GM18951 (cell line): ENCODE measurements at regions not wholly inside any gene's neighbourhood (a gene's known extent, or its start where the extent isn't known, plus 50 kb on each side); places are given as distances from the start of the nearest gene placed in this dataset.

Experiments used
- POLR2A ChIP-seq: IDR thresholded peaks from 4 replicates; pipeline ENCODE4 v1.6.1; 2011; ENCODE audit warnings: mild to moderate bottlenecking; ENCODE audit not compliant: insufficient read length, insufficient read depth; ENCODE audit errors: extremely low read depth
- in situ Hi-C: fragments of 300-500 bp; cut with MboI; formaldehyde crosslinking; loops from one replicate; pipeline ENCODE4 v1.12.0; 2022; ENCODE audit warnings: low sequenced_read_pairs, mixed read lengths, inconsistent platforms; ENCODE audit not compliant: unreplicated experiment

DNA sequence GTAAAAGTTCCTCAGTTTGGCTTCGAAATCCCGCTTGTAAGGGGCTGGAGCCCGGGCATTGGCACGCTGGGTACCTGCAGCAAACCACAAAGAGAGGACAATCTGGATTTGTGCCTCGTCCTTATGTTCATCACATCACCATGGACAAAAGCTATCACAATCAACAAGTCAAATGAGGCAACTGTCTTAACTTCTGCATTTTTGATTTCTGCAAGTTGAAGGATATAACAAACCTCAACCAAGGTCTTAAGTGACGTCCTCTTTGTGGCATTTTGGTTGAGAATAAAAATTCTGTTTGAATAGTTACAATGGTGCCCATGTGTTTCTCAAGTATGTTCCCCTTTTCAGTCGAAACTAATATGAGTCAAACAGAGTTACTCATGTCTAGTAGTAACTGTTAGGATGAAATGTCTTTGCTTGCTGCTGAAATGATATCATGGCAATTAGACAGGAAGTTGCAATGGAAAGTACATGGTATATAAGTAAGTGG, 70.8 kb upstream of the STK17B start:
- in situ Hi-C loops, result no loop called here
- TF ChIP-seq POLR2A, result no peak

DNA sequence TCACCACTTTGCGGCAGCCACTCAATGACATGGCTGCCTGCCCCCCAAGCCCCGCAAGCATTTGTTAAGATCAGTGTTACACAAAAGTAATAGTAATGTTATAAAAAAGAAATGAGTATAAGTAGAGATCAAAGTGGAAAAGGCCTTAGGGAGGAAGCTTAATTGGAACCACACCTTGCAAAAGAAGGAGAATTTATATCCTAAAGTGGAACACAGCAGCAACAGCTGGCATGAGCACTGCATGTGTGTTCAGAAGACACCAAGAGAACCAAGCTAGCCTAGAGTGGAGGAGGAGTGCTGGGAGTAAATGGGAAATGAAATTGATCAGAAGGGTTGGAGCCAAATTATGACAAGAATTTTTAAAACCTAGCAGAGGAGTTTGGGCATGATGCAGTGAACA, 73.1 kb upstream of the STK17B start:
- no peak for TF ChIP-seq POLR2A
- in situ Hi-C loops, result no loop called here

DNA sequence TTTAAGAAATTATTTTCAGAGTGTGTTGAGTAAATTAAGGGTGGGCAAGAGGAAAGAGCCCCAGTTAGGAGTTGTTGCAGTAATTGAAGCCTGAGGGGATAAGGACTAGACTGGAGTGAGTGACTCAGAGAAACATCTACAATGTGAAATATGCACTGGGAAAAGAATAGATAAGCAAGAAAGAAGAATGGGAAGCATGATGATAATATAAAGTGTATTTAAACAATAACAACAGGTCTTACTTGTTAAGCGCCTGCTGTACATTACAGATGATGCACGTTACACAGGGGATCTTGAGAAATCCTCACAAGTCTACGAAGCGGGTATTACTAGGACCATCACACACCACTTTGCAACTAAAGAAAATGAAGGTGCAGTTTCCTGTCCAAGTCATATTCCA, 73.6 kb upstream of the STK17B start:
- no peak for TF ChIP-seq POLR2A
- in situ Hi-C loops, result no loop called here

DNA sequence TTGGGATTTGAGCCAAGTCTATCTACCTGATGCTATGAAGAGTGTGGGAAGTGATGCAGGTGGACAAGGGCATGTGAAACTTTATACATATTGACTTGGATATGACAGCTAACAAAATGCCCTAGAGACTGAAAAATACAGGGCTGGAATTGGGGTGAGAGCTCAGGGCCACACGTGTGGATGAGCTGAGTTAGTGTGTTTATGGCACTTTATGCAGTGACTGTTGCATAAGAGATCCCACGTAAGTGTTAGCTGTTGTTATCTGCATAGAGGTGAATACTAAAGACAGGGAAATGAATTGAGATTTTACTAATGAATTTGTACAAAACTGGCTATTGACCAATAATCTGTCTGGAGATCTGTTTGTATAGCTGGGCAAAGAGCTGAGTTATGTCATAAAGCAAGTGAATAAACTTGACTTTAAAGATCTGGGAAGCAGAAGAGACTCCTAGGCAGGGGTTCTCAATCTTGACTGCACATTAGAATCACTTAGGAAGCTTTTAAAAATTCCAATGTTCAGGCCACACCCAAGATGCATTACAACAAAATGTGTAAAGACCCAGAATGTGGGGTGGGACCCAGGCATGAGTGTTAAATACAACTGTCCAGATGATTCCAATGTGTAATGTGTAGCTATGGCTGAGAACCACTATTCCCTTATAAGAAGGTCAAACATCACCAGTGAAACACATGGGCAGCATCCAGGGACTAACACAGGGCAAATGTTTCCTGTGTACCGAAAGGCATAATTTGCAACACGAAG, 74.2 kb upstream of the STK17B start:
- TF ChIP-seq POLR2A, result no peak
- in situ Hi-C loops, result no loop called here

DNA sequence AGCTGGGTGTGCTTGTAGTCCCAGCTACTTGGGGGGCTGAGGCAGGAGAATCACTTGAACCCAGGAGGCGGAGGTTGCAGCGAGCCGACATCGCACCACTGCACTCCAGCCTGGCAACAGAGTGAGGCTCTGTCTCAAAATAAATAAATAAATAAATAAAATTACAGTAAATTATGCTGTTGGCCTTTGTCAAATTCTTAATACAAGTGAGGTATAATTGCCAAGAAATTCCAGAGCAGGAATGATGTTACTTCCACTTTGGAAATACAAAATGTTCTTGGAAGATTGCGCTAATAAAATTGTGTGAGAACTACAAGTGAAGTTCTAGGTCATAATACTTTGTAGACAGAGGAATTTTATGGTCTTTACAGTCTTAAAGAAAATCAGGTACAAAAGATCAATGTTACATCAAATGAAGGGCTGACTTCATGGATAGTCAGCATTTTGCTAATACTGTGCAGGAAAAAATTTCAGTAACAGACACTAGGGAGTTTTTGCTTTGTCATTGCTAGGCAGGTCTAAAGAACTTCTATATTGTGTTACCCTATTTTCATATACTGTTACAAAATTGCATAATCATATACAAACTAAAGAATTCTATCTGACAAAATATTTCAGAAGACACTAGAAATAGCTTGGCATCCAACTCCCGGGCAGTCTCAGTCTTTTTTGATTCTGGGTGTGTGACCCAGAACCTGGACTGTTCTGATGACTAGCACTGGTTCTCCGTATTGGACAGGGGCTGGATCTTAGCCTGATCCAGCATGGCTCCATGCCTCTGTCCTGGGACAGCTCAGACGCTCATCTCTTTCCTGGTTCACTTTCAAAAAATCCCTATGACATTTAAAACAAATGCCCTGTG, 76.0 kb upstream of the STK17B start:
- no peak for TF ChIP-seq POLR2A
- in situ Hi-C loops, result no loop called here

DNA sequence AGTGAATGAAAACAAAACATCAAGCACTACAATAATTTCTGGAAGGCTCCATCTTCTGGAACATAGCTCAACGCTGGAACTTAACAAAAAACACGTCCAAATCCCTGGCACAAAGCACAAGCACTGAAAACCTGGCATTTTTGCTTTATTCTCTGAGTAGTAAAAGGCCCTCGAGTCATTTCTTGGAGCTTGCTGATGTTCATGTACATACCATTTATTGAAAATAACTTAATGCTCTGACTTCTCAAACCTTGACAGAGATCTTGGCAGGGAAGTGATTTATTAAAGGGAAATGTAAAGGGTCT, 76.5 kb upstream of the STK17B start:
- no peak for TF ChIP-seq POLR2A
- in situ Hi-C loops, result no loop called here

DNA sequence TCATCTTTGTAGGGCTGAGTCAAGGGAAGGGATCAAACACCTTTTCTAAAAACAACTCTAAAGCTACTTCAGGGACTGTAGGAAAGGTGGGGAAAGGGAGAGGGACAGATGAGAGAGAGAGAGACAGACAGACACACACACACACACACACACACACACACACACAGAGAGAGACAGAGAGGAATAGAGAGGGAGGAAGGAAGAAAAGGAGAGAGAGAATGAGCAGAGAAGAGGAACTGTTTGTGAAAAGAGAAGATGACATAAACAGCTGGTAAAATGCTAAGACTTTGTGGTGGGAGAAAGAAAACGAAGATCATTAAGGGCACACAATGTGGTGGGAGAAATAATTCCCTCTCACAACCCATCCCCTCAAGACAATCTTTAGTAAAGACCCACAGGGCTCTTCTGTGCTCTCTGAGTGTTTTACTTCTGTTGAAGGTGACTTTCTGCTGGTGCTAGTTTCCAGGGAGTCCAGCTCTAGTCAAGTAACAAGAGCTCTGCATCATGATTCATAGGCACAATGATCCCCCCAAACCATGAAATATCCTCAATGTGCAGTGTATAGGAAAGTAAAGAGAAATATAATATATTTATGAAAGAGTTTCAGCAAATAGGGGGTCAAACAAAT, 77.2 kb upstream of the STK17B start:
- no peak for TF ChIP-seq POLR2A
- in situ Hi-C loops, result no loop called here

DNA sequence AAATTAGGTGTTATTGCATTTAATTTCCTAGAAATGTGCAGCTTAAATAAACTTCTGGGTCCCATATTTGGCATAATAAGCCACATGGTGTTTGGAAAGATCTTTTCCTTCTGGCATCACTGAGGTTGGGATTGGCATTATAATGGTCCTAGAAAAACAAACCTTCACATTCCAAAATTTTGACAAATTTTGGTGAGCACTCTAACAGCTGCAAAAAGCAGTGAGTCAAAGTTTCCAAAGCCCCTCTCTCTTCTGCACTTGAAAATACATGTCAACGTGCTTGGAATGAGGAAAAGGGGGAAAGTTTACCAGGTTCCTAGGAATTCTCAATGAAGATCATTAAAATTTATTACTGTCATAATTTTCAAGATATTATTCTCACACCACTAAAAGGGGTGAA, 77.8 kb upstream of the STK17B start:
- in situ Hi-C loops, result no loop called here
- TF ChIP-seq POLR2A, result no peak

DNA sequence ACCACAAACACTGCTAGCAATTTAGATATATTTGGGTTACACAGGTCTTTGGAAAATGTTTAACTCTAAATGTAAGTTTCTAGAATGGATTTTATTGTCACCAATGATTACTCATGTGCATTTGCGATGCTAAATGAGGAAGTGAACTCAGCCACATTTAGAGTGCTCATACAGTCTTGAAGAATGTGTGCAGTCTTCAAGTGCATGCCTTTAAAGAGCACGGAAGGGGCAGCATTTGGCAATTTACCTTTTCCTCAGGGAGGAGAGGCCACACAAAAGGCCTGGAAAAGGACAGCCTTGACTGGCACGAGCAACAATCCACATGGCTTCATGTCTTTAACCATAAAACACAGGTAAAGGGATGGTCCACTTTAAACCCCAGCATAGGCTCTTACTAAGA, 78.5 kb upstream of the STK17B start:
- in situ Hi-C loops, result no loop called here
- TF ChIP-seq POLR2A, result no peak

DNA sequence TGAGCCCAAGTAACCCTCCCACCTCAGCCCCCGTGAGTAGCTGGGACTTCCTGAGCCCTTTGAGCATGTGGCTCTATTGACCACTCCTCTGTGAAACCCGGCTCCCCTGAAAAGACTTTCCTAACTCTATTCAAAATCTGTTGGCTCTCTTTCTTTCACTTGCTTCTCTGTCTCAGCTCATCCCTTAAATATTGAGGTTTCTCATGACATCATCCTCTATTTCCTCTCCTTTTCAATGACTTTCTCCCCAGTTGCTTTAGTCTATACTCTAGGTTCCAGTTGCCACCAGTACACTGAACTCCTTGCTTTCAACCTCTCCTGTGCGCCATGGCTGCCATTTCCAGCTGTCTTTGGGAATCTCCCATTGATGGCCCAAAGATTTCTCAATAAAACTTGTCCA, 79.8 kb upstream of the STK17B start:
- in situ Hi-C loops, result no loop called here
- TF ChIP-seq POLR2A, result no peak

DNA sequence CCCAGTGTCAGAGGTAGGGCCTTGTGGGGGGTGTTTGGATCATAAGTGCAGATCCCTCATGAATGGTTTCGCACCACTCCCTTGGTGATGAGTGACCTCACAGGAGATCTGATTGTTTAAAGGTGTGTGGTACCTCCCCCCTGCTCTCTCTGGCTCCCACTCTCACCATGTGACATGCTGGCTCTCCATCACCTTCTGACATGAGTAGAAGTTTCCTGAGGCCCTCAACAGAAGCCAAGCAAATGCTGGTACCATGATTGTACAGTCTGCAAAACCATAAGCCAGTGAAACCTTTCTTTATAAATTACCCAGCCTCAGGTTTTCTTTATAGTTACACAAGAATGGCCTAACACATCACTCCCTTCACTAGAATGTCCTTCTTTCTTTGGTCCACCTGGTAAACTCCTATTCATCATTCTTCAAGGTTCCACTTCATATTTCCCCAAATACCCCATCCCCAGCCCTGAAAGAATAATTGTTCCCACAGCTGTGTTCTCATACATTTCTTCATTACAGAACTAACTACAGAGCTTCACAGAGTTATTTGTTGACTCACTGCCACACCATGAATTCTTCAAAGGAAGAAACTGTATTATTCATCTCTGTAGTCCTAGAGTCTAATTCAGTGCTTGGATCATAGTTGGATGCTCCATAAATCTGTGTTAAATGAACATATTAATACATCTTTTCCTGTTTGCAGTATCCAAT, 81.2 kb upstream of the STK17B start:
- TF ChIP-seq POLR2A, result no peak
- in situ Hi-C loops, result no loop called here

DNA sequence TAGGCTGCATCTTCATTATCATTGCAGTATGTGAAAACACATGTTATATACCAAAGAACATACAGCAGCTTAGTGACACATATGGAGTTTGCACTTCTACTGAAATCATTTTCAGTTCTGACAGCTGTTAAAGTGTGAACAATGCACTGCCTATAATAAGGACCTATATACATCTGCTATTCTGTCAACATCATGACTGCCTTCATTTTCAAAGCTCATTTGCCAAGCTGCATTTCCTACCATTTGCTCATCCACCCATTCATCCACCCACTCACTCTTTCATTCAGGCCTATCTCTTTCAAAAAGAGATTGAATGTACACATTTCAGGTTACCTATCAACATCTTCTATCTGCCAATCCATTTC, 81.7 kb upstream of the STK17B start:
- in situ Hi-C loops, result no loop called here
- no peak for TF ChIP-seq POLR2A

DNA sequence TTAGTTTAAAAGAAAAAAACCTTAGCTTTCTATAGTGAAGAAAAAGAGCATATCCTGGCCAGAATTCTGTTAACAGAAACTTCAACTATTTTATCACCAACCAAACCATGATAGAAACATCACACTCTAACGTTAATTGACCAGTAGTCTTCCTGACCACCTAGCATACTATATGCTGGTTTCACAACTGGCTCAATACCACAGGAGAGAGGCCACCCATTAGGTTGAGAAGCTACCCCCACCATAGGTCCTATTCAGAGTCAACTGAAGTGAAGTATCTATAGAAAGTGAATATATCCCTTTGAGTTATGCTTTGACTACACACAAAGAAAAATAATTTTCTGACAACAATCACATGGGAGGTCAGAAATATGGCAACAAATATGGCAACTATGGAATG, 85.2 kb upstream of the STK17B start:
- no peak for TF ChIP-seq POLR2A
- in situ Hi-C loops, result no loop called here

DNA sequence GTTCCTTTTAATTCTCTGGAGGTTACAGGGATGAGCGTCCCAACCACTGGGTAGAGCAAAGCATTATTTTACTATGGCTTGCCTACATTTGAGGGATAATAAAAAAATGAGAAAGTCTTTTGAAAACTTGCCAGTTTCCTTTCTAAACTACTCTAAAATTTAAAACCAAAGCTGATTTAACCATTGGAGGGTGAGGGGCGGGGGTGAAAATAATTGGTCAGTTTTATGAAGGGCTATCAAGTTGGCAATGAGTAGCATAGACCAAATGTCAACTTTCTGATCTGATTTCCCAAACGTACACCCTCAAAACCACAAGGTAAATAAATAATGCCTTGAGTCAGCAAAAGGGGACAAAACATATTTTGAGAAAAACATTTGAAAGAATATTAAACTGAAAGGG, 85.7 kb upstream of the STK17B start:
- TF ChIP-seq POLR2A, result no peak
- in situ Hi-C loops, result no loop called here

DNA sequence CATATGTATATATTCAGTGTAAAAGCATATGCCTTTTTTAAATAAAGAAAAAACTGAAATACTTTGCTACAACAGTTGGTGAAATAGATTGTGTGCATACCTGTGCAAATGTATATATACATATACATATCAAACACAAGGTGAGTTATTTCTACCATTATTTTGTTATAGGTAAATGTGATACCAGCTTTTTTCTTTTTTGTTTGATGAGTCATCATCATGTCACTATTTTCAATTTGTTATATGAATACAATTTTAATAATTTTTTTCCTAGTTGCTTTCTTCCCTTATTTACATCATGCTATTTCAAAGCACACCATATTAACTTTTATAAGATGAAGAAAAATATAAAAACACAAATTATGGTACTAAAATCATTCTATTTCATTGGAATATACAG, 87.0 kb upstream of the STK17B start:
- in situ Hi-C loops, result no loop called here

More for the DNA sequence above, 87.0 kb upstream of the STK17B start:
- no peak for TF ChIP-seq POLR2A
